Sigmoid colon (tissue), 4 donors: ENCODE measurements at regions not wholly inside any gene's neighbourhood (a gene's known extent, or its start where the extent isn't known, plus 50 kb on each side); places are given as distances from the start of the nearest gene placed in this dataset.

Source experiments
- CTCF ChIP-seq, 4 experiments: fragments of 450-650 bp in 3 of 4; fragments of 200-600 bp in 1 of 4; IDR thresholded peaks; one replicate each; pipeline ENCODE4 v1.5.1; 2016 to 2019; ENCODE audit warnings: antibody characterized with exemption in 4 of 4, mild to moderate bottlenecking in 3 of 4, moderate library complexity in 2 of 4
- EP300 ChIP-seq, 4 donors: sonication (generic); formaldehyde crosslinking; IDR thresholded peaks; one replicate each; pipeline ENCODE4 v1.6.1; 2017; ENCODE audit warnings: antibody characterized with exemption in 4 of 4
- POLR2A ChIP-seq, 2 donors: fragments of 450-650 bp; IDR thresholded peaks; one replicate each; pipeline ENCODE4 v1.6.1; 2016; ENCODE audit warnings: antibody characterized with exemption in 2 of 2, mild to moderate bottlenecking in 2 of 2, moderate library complexity in 2 of 2

GRCh38 chr4:77354550-77354949, 197.5 kb downstream of the CCNG2 start:
- TF ChIP-seq POLR2A (IDR thresholded peaks at IDR 0.05): no peak
- no peak for TF ChIP-seq EP300 (IDR thresholded peaks at IDR 0.05)
- no peak for TF ChIP-seq CTCF (IDR thresholded peaks at IDR 0.05)
